ENCODE measurements at regions not wholly inside any gene's neighbourhood (a gene's known extent, or its start where the extent isn't known, plus 50 kb on each side); places are given as distances from the start of the nearest gene placed in this dataset.
"Not testable (repeated sequence)": the region's sequence is repeated elsewhere in the genome, so short reads cannot be mapped to it uniquely, and the experiment has no call there.

DNA sequence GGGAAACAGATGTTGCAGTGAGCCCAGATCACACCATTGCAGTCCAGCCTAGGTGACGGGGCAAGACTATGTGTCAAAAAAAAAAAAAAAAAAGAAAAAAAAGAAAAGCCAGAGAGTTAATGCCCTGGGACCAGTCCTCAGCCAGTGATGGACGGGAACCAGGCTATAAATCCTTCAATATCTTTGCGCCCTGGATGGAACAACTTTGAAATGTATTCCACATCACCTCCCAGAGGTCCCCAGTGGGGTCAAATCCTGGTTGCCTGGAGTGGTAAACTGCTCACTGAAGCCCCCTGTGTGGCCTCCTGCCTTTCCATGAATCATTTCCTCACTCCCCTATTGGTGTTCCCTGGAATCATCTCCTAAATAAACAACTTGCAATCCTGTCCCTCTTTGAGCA lies 166.9 kb downstream of the DEFB131A start:
- peaks cover 4% of the 10 kb centered on the region for H3K27me3 Mint-ChIP-seq
- H3K27ac ChIP-seq (ENCODE audit: low read length in 2 of 2), result no peak overlapping the region
- H3K36me3 ChIP-seq (replicated peaks in 1 of 2; ENCODE audit: control extremely low read depth in 1 of 2, control insufficient read depth in 1 of 2, extremely low read depth in 1 of 2, insufficient read depth in 2 of 2, low read length in 1 of 2), result no peaks in the 10 kb centered on the region
- no peak overlapping the region for H3K4me3 Mint-ChIP-seq
- H2AFZ ChIP-seq (ENCODE audit: insufficient read depth, low read depth, low read length, poor library complexity, severe bottlenecking), result no peak overlapping the region
- ChIA-PET CTCF (no interaction called here), POLR2A (no interaction called here)
- no peaks in the 10 kb centered on the region for H3K4me1 Mint-ChIP-seq
- H3K9me3 Mint-ChIP-seq (ENCODE audit: insufficient read depth), result no peaks in the 10 kb centered on the region
- no peak overlapping the region for H3K4me2 ChIP-seq (replicated peaks; ENCODE audit: low read depth, low read length, poor library complexity, severe bottlenecking)
- no peak overlapping the region for H3K9ac ChIP-seq (ENCODE audit: low read length)
- intact Hi-C loops (cut with micrococcal nuclease), result no loop called here
- no peaks in the 10 kb centered on the region for H3K9me3 ChIP-seq (ENCODE audit: control extremely low read depth in 1 of 3, control insufficient read depth in 2 of 3, insufficient read depth in 1 of 3, low read length in 2 of 3)
- no peak overlapping the region for H3K27ac Mint-ChIP-seq
- no peak overlapping the region for H3K4me3 ChIP-seq (ENCODE audit: control extremely low read depth in 1 of 5, extremely low read depth in 1 of 5, insufficient read depth in 1 of 5, low read depth in 2 of 5, low read length in 4 of 5)
- H3K4me1 ChIP-seq (ENCODE audit: control insufficient read depth in 2 of 2, insufficient read depth in 2 of 2, low read length in 2 of 2), result no peaks in the 10 kb centered on the region
- no peak for ATAC-seq (ENCODE audit: low read depth)
- no peaks in the 10 kb centered on the region for H4K20me1 ChIP-seq (ENCODE audit: control insufficient read depth, insufficient read depth, low read length, poor library complexity, severe bottlenecking)
- no peaks in the 10 kb centered on the region for H3K27me3 ChIP-seq (replicated peaks in 1 of 4; ENCODE audit: control extremely low read depth in 1 of 4, control insufficient read depth in 3 of 4, insufficient read depth in 4 of 4, low read length in 3 of 4)
- TF ChIP-seq EZH2 (IDR thresholded peaks at IDR 0.05; ENCODE audit: borderline replicate concordance, insufficient read depth, low read depth, low read length, poor library complexity, severe bottlenecking), result no peak
- TF ChIP-seq, protein P1, sequence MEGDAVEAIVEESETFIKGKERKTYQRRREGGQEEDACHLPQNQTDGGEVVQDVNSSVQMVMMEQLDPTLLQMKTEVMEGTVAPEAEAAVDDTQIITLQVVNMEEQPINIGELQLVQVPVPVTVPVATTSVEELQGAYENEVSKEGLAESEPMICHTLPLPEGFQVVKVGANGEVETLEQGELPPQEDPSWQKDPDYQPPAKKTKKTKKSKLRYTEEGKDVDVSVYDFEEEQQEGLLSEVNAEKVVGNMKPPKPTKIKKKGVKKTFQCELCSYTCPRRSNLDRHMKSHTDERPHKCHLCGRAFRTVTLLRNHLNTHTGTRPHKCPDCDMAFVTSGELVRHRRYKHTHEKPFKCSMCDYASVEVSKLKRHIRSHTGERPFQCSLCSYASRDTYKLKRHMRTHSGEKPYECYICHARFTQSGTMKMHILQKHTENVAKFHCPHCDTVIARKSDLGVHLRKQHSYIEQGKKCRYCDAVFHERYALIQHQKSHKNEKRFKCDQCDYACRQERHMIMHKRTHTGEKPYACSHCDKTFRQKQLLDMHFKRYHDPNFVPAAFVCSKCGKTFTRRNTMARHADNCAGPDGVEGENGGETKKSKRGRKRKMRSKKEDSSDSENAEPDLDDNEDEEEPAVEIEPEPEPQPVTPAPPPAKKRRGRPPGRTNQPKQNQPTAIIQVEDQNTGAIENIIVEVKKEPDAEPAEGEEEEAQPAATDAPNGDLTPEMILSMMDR (IDR thresholded peaks at IDR 0.05), result no peak
- no peaks in the 10 kb centered on the region for H3K79me2 ChIP-seq (ENCODE audit: control insufficient read depth, insufficient read depth, low read length)
- no peak for DNase-seq
- WGBS (ENCODE audit: insufficient coverage), result 100% methylated on average over 2 of the region's 3 CpGs

DNA sequence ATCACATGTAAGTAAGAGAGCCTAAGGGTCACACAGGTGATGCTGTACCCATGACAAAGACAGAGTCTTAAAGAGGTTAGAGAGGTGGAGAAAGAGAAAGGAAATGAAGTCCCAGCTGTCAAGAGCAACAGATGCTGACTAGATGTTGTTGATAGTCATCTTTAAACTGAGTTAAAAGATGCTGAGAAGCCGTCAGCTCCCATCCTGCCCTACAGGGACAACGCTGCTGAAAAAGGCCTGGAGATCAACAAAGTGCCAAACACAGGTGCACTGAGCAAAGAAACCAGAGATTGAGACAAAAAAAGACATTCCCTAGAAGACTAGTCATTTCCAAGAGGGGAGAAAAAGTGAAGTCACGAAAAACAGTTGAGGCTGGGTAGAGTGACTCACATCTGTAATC lies 145.0 kb upstream of the DRD5 start:
- ATAC-seq (ENCODE audit: low read depth); intact Hi-C loops (cut with micrococcal nuclease): not testable (repeated sequence)

More for the DNA sequence above, 145.0 kb upstream of the DRD5 start:
- DNase-seq; H3K4me1 Mint-ChIP-seq; POLR2A ChIA-PET; H3K9me3 Mint-ChIP-seq (ENCODE audit: insufficient read depth); H3K36me3 ChIP-seq (replicated peaks in 1 of 2; ENCODE audit: control extremely low read depth in 1 of 2, control insufficient read depth in 1 of 2, extremely low read depth in 1 of 2, insufficient read depth in 2 of 2, low read length in 1 of 2); H3K79me2 ChIP-seq (ENCODE audit: control insufficient read depth, insufficient read depth, low read length); H3K27me3 ChIP-seq (replicated peaks in 1 of 4; ENCODE audit: control extremely low read depth in 1 of 4, control insufficient read depth in 3 of 4, insufficient read depth in 4 of 4, low read length in 3 of 4); CTCF ChIA-PET; H3K4me1 ChIP-seq (ENCODE audit: control insufficient read depth in 2 of 2, insufficient read depth in 2 of 2, low read length in 2 of 2); H3K4me3 Mint-ChIP-seq; H3K27me3 Mint-ChIP-seq; H3K4me3 ChIP-seq (ENCODE audit: control extremely low read depth in 1 of 5, extremely low read depth in 1 of 5, insufficient read depth in 1 of 5, low read depth in 2 of 5, low read length in 4 of 5); H3K9ac ChIP-seq (ENCODE audit: low read length); H3K27ac Mint-ChIP-seq; H2AFZ ChIP-seq (ENCODE audit: insufficient read depth, low read depth, low read length, poor library complexity, severe bottlenecking); H3K9me3 ChIP-seq (ENCODE audit: control extremely low read depth in 1 of 3, control insufficient read depth in 2 of 3, insufficient read depth in 1 of 3, low read length in 2 of 3); H4K20me1 ChIP-seq (ENCODE audit: control insufficient read depth, insufficient read depth, low read length, poor library complexity, severe bottlenecking); H3K4me2 ChIP-seq (replicated peaks; ENCODE audit: low read depth, low read length, poor library complexity, severe bottlenecking); H3K27ac ChIP-seq (ENCODE audit: low read length in 2 of 2): not testable (repeated sequence)
- WGBS (ENCODE audit: insufficient coverage), result 93% methylated on average over 2 of the region's 3 CpGs
